Astrocyte (in vitro differentiated cells and primary cell): ENCODE measurements at regions not wholly inside any gene's neighbourhood (a gene's known extent, or its start where the extent isn't known, plus 50 kb on each side); places are given as distances from the start of the nearest gene placed in this dataset.
"Not testable (repeated sequence)": the region's sequence is repeated elsewhere in the genome, so short reads cannot be mapped to it uniquely, and the experiment has no call there.

Experiments used
- DNase-seq: peaks from one replicate; pipeline ENCODE4 v3.0.0-alpha.2; 2010; ENCODE audit warnings: low read depth
- FAIRE-seq: peaks from 2 replicates; lab custom pipeline; 2011; peaks lifted over from hg19 to GRCh38; lab: Jason Lieb, UNC
- H2AFZ ChIP-seq: 2 replicates; pipeline ENCODE4 v1.6.0; 2012; ENCODE audit warnings: low read depth, low read length, inconsistent platforms
- H3K27ac ChIP-seq: 2 replicates; pipeline ENCODE4 v1.5.1; 2011; ENCODE audit warnings: low read depth, low read length, inconsistent platforms
- H3K27me3 ChIP-seq: 2 replicates; pipeline ENCODE4 v1.6.0; 2011; ENCODE audit warnings: low read length, inconsistent platforms; ENCODE audit not compliant: insufficient read depth
- H3K36me3 ChIP-seq: 2 replicates; pipeline ENCODE4 v1.5.1; 2011; ENCODE audit warnings: low read length, inconsistent platforms; ENCODE audit not compliant: insufficient read depth
- H3K4me1 ChIP-seq: 2 replicates; pipeline ENCODE4 v1.5.1; 2011; ENCODE audit warnings: low read length, inconsistent platforms; ENCODE audit not compliant: insufficient read depth
- H3K4me2 ChIP-seq: 2 replicates; pipeline ENCODE4 v1.6.0; 2012; ENCODE audit warnings: low read length, inconsistent platforms
- H3K4me3 ChIP-seq: 2 replicates; pipeline ENCODE4 v1.5.1; 2011; ENCODE audit warnings: low read depth, mild to moderate bottlenecking, low read length, inconsistent platforms; ENCODE audit not compliant: insufficient read depth
- H3K79me2 ChIP-seq: 2 replicates; pipeline ENCODE4 v1.6.0; 2012; ENCODE audit warnings: mild to moderate bottlenecking, low read length, inconsistent platforms; ENCODE audit not compliant: insufficient read depth
- H3K9ac ChIP-seq: 2 replicates; pipeline ENCODE4 v1.6.0; 2012; ENCODE audit warnings: mild to moderate bottlenecking, low read length, inconsistent platforms
- H3K9me3 ChIP-seq: 2 replicates; pipeline ENCODE4 v1.5.1; 2012; ENCODE audit warnings: low read depth, mild to moderate bottlenecking, low read length, inconsistent platforms; ENCODE audit not compliant: insufficient read depth
- H4K20me1 ChIP-seq: 2 replicates; pipeline ENCODE4 v1.6.0; 2012; ENCODE audit warnings: low read length, inconsistent platforms; ENCODE audit not compliant: insufficient read depth
- H3K27ac Mint-ChIP-seq: one replicate; pipeline ENCODE4 v1.8.0; 2021; ENCODE audit warnings: mild to moderate bottlenecking, mixed read lengths; ENCODE audit not compliant: unreplicated experiment
- H3K27me3 Mint-ChIP-seq: one replicate; pipeline ENCODE4 v1.8.0; 2021; ENCODE audit warnings: low read depth, mixed read lengths; ENCODE audit not compliant: unreplicated experiment
- H3K36me3 Mint-ChIP-seq: one replicate; pipeline ENCODE4 v1.8.0; 2021; ENCODE audit warnings: low read depth, mixed read lengths; ENCODE audit not compliant: unreplicated experiment
- H3K4me1 Mint-ChIP-seq: one replicate; pipeline ENCODE4 v1.8.0; 2021; ENCODE audit warnings: low read depth, mixed read lengths; ENCODE audit not compliant: unreplicated experiment
- H3K4me3 Mint-ChIP-seq: one replicate; pipeline ENCODE4 v1.8.0; 2021; ENCODE audit warnings: mild to moderate bottlenecking, moderate library complexity, mixed read lengths; ENCODE audit not compliant: unreplicated experiment
- H3K9me3 Mint-ChIP-seq: one replicate; pipeline ENCODE4 v1.8.0; 2021; ENCODE audit warnings: mild to moderate bottlenecking, mixed read lengths; ENCODE audit not compliant: unreplicated experiment
- EZH2 ChIP-seq: IDR thresholded peaks from 2 replicates; pipeline ENCODE4 v1.6.1; 2012; ENCODE audit warnings: mild to moderate bottlenecking, low read length, inconsistent platforms; ENCODE audit not compliant: insufficient read depth
- TF ChIP-seq, protein P1 (sequence below): IDR thresholded peaks from 2 replicates; pipeline ENCODE4 v1.5.1; 2011; ENCODE audit warnings: low read depth, mild to moderate bottlenecking, inconsistent platforms, low read length, moderate library complexity; ENCODE audit not compliant: insufficient read depth

DNA sequence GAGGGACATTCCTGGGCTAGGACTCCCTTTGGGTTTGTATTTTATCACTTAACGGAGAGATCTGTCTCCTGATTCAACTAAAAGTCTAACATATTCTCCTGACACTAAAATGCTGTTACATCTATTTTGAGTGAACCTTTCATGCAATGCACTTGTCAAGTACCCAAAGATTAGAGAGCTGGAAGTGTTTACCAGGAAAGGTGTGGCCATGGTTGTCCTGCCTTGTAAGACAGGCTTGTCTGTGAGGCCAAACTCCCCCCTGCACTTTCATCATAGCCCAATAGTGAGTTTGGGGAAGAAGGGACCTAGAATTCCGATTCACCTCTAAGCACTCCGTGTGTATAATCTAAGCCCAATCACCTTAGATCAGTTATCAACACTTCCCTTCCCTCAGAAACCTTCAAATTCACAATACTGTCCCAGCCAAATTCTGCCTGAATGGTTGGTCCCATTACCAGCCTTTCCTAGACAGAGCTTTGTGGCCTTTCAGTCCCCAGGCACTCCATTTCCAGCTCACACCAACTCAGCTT, 162.6 kb upstream of the NAMPT start:
- H3K4me1 Mint-ChIP-seq, result no peaks in the 10 kb centered on the region
- no peaks in the 10 kb centered on the region for H3K27me3 Mint-ChIP-seq
- DNase-seq, result no peak
- Histone ChIP-seq H3K4me2 (no peak overlapping the region), H3K9ac (no peak overlapping the region), H3K27me3 (no peaks in the 10 kb centered on the region), H3K4me3 (no peak overlapping the region), H2AFZ (no peak overlapping the region), H4K20me1 (no peaks in the 10 kb centered on the region), H3K79me2 (no peaks in the 10 kb centered on the region), H3K9me3 (no peaks in the 10 kb centered on the region), H3K4me1 (no peaks in the 10 kb centered on the region), H3K36me3 (no peaks in the 10 kb centered on the region), H3K27ac (no peak overlapping the region)
- peaks cover 7% of the 10 kb centered on the region for H3K9me3 Mint-ChIP-seq
- no peak for FAIRE-seq
- H3K27ac Mint-ChIP-seq, result no peak overlapping the region
- H3K36me3 Mint-ChIP-seq, result no peaks in the 10 kb centered on the region
- TF ChIP-seq, protein P1, sequence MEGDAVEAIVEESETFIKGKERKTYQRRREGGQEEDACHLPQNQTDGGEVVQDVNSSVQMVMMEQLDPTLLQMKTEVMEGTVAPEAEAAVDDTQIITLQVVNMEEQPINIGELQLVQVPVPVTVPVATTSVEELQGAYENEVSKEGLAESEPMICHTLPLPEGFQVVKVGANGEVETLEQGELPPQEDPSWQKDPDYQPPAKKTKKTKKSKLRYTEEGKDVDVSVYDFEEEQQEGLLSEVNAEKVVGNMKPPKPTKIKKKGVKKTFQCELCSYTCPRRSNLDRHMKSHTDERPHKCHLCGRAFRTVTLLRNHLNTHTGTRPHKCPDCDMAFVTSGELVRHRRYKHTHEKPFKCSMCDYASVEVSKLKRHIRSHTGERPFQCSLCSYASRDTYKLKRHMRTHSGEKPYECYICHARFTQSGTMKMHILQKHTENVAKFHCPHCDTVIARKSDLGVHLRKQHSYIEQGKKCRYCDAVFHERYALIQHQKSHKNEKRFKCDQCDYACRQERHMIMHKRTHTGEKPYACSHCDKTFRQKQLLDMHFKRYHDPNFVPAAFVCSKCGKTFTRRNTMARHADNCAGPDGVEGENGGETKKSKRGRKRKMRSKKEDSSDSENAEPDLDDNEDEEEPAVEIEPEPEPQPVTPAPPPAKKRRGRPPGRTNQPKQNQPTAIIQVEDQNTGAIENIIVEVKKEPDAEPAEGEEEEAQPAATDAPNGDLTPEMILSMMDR, result no peak
- no peak for TF ChIP-seq EZH2
- H3K4me3 Mint-ChIP-seq, result no peak overlapping the region

GRCh38 chr7:106445366-106445765, 160.6 kb upstream of the NAMPT start:
- not testable (repeated sequence) for H3K27ac ChIP-seq, H3K9me3 ChIP-seq, FAIRE-seq, H3K9ac ChIP-seq, H3K4me1 ChIP-seq, H3K4me3 ChIP-seq, H4K20me1 ChIP-seq, H3K4me2 ChIP-seq, H3K27me3 Mint-ChIP-seq, H3K4me1 Mint-ChIP-seq, H3K79me2 ChIP-seq, DNase-seq, H2AFZ ChIP-seq, H3K36me3 Mint-ChIP-seq, H3K4me3 Mint-ChIP-seq, H3K9me3 Mint-ChIP-seq, H3K36me3 ChIP-seq, H3K27me3 ChIP-seq, H3K27ac Mint-ChIP-seq

- Mint-ChIP-seq H3K27ac (no peak overlapping the region), H3K4me3 (no peak overlapping the region), H3K9me3 (peaks cover 9% of the 10 kb centered on the region), H3K27me3 (no peaks in the 10 kb centered on the region), H3K36me3 (peaks cover 3% of the 10 kb centered on the region), H3K4me1 (no peaks in the 10 kb centered on the region)
- TF ChIP-seq, protein P1, result no peak
- TF ChIP-seq EZH2, result no peak
- H3K9me3 ChIP-seq, result no peaks in the 10 kb centered on the region
- no peaks in the 10 kb centered on the region for H3K36me3 ChIP-seq
- no peaks in the 10 kb centered on the region for H3K4me1 ChIP-seq
- DNase-seq, result no peak
- H3K27me3 ChIP-seq, result no peaks in the 10 kb centered on the region
- FAIRE-seq, result no peak
- H3K79me2 ChIP-seq, result no peaks in the 10 kb centered on the region
- H3K4me2 ChIP-seq, result no peak overlapping the region
- no peak overlapping the region for H3K9ac ChIP-seq
- H3K27ac ChIP-seq, result no peak overlapping the region
- H2AFZ ChIP-seq, result no peak overlapping the region
- no peaks in the 10 kb centered on the region for H4K20me1 ChIP-seq
- no peak overlapping the region for H3K4me3 ChIP-seq
Measured at GRCh38 chr7:106444068-106444655, 159.4 kb upstream of the NAMPT start.
